Ovary (tissue), 3 donors: ENCODE measurements at regions not wholly inside any gene's neighbourhood (a gene's known extent, or its start where the extent isn't known, plus 50 kb on each side); places are given as distances from the start of the nearest gene placed in this dataset.

ENCODE experiments used
- EP300 ChIP-seq: sonication (generic); formaldehyde crosslinking; IDR thresholded peaks from one replicate; pipeline ENCODE4 v1.6.1; 2017; ENCODE audit warnings: antibody characterized with exemption
- POLR2A ChIP-seq: fragments of 450-650 bp; IDR thresholded peaks from one replicate; pipeline ENCODE4 v1.6.1; 2017; ENCODE audit warnings: antibody characterized with exemption, mild to moderate bottlenecking, moderate library complexity
- TF ChIP-seq, protein P1 (sequence below), 3 donors: fragments of 450-650 bp in 2 of 3; fragments of 200-600 bp in 1 of 3; IDR thresholded peaks; one replicate each; pipeline versions ENCODE4 v1.5.1 to v1.8.0; 2016 to 2022; ENCODE audit warnings: antibody characterized with exemption in 3 of 3, mild to moderate bottlenecking in 1 of 3
- donor health status: DM: no; HTN: no; CAD: no.

DNA sequence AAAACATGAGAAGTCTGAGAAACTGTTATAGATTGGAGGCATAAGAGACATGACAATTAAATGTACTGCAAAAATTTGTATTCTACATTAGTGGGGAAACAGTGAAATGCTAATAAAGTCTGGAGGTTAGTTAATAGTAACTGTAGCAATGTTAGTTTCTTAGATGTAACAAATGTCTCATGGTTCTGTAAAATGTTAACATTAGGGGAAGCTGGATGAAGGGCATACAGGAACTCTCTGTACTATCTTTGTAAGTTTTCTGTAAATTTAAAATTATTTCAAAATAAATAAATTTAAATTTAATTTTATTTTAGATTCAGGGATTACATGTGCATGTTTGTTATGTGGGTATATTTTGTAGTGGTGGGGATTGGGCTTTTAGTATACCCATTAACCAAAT lies 70.0 kb upstream of the IRX6 start:
- TF ChIP-seq, protein P1, sequence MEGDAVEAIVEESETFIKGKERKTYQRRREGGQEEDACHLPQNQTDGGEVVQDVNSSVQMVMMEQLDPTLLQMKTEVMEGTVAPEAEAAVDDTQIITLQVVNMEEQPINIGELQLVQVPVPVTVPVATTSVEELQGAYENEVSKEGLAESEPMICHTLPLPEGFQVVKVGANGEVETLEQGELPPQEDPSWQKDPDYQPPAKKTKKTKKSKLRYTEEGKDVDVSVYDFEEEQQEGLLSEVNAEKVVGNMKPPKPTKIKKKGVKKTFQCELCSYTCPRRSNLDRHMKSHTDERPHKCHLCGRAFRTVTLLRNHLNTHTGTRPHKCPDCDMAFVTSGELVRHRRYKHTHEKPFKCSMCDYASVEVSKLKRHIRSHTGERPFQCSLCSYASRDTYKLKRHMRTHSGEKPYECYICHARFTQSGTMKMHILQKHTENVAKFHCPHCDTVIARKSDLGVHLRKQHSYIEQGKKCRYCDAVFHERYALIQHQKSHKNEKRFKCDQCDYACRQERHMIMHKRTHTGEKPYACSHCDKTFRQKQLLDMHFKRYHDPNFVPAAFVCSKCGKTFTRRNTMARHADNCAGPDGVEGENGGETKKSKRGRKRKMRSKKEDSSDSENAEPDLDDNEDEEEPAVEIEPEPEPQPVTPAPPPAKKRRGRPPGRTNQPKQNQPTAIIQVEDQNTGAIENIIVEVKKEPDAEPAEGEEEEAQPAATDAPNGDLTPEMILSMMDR (IDR thresholded peaks at IDR 0.05) = no peak
- TF ChIP-seq POLR2A = no peak
- no peak for TF ChIP-seq EP300
